Stimulated activated CD4-positive, alpha-beta T cell treated with anti-CD3 and anti-CD28 coated beads, Interleukin-1b, Interleukin-23, amount 100 ng/mL, for 1 hour (primary cell): ENCODE measurements at regions not wholly inside any gene's neighbourhood (a gene's known extent, or its start where the extent isn't known, plus 50 kb on each side); places are given as distances from the start of the nearest gene placed in this dataset.
"Not testable (repeated sequence)": the region's sequence is repeated elsewhere in the genome, so short reads cannot be mapped to it uniquely, and the experiment has no call there.

Experiments
- DNase-seq, 2 donors: peaks; one replicate each; pipeline ENCODE4 v3.0.0-alpha.2; 2020; ENCODE audit warnings: low read depth in 2 of 2

- no peak for DNase-seq
Observed at GRCh38 chr2:56969513-56969912, 785.7 kb downstream of the CCDC85A start.

- no peak for DNase-seq
Observed at GRCh38 chr2:56971383-56971974, 787.7 kb downstream of the CCDC85A start.

- DNase-seq = no peak
Observed at GRCh38 chr2:56981554-56981953, 797.8 kb downstream of the CCDC85A start.

DNA sequence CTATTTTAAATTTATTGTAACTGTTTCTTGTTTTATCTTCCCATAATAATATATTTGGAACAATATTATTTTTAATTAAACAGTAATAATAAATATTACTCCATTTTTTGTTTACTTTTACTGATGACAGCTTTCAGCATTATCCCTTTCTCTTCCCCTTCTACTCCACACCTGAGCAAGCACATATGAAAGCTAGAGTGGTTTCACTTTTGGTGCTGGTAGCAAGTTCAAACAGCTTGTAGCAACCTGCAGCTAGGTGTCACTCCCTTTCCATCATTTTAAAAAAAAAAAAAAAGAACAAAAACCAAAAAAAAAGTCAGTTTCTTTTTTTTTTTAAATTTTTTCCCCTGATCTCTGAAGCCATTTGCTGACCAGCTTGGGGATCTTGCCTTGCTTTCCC is 801.8 kb downstream of the CCDC85A start:
- DNase-seq = no peak

- DNase-seq = no peak
Observed at GRCh38 chr2:57022496-57022895, 838.7 kb downstream of the CCDC85A start.

DNA sequence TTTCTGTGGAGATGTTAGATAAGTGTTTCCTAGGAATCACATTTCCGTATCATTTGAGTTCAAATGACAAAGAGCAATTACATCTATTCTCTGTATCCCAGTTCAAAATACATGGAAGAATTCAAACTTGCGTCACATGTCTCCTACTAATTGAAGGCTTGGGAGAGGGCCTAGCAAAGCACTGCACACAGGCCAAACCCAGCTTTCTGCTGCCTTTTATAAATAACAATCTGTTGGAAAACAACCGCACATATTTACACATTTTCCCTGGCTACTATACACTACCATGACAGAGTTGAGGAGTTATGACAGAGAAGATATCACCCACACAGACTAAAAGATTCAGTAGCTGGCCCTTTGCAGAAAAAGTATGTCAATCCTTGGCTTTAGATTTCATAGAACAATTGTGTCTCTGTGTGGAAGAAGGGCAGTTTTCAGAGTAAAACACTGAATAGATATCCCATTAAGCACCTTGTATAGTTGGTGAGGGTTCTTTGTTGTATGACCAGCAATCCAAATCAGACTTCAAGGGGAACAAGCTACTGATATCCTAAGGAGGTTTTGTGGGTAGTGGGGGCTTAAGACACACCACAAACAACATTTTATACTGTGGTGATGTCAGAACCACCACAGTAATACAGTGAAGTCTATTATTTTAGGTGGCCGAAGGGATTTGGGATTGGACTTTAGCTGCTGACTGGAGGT is 861.3 kb downstream of the CCDC85A start:
- no peak for DNase-seq

DNA sequence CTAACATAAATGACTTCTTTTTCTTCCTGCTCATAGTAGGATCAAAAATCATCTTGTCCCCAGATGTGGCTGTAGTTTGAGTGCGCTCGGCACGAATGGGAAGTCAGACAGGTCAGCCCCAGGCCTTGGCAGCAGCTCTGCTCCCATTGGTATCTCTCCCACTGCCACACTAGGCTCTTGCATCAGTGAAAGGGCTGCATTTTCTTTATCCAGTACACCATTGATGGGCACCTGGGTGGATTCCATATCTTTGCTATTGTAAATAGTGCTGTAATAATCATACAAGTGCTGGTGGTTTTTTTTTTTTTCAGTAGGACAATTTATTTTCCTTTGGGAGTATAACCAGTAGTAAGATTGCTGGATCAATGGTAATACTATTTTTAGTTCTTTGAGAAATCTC is 865.5 kb downstream of the CCDC85A start:
- no peak for DNase-seq

DNA sequence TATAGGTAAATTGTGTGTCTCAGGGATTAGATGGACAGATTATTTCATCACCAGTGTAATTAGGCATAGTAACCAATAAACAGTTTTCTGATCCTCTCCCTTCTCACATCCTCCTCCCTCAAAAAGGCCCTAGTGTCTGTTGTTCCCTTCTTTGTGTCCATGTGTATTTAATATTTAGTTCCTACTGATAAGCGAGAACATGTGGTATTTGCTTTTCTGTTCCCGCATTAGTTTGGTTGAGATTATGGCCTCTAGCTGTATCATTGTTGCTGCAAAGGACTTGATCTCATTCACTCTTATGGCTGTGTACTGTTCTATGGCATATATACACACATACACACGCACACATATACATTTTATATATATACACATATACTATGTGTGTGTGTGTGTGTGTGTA is 866.2 kb downstream of the CCDC85A start:
- DNase-seq = no peak

DNA sequence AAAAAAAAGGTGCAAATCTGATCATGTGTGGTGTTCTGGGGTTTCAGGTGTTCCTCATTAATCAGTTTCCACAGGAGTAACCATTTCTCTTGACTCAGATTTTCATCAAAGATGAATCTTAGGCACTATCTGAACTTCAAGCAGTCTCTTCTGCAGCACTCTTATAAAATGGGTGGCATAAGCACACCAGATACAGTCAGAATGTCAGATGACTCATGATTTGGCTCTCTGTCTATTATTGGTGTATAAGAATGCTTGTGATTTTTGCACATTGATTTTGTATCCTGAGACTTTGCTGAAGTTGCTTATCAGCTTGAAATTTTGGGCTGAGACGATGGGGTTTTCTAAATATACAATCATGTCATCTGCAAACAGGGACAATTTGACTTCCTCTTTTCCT is 882.5 kb downstream of the CCDC85A start:
- DNase-seq = not testable (repeated sequence)

DNA sequence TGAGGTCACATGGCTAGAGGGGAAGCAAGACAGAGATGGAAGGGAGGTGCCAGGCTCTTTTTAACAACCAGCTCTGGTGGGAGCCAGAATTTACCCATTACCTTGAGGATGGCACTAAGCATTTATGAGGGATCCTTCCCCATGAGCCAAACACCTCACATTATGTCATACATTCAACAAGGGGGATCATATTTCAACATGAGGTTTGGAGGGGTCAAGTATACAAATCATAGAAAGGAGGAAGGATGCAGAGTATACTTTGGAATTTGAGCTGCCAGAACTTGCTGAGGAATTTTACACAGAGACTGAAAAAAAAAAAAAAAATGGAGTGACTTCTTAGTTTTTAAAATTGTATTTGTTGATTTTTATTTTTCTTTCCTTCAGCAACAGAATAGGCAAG is 891.4 kb downstream of the CCDC85A start:
- DNase-seq = no peak

DNA sequence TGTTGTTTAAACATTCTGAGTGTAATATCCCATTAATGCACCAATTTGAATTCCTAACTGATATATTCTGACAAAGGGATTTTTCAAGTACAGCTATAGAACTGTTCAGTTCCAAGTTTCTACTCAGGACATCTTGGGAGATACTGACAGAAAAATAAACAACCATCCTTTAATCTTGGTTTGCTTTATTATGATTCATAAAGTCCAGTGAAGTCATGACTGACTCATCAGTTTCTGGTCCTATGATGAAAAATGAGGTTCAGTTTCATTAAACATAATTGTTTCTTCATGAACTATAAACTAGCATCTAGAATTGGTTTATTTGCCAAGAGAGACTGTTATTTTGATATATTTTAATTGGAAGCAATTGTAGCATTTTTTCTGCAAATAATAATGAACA is 896.2 kb downstream of the CCDC85A start:
- no peak for DNase-seq

DNA sequence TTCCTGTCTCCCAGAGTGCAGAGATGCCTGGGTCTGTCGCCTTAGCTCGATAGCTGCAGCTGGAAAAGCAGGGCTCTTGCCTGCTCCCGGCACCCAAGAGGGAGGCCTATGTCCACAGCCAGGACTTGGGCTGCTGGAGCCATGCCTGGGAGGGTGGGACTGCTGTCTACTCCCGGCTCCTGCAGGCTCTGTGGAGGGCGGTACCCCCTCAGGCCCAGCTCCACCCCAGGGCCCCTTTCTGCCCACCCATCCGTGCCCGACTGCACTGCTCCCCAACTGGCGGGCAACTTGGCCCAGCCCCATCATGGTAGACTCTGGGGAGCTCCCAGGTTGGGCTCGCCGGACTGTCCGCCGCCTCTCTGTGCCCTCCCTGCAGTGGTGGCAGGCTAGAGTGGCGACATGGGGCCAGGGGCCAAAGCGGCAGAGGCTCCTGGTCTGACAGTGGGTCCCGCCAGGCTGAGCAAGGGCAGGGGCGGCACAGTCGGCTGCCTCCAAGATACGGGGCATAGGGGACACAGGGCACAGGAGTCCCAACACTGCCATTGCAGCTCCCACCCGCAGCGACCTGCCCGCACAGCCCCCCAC is 901.0 kb downstream of the CCDC85A start:
- no peak for DNase-seq

- no peak for DNase-seq
Observed at GRCh38 chr2:57093020-57093419, 909.2 kb downstream of the CCDC85A start.

DNA sequence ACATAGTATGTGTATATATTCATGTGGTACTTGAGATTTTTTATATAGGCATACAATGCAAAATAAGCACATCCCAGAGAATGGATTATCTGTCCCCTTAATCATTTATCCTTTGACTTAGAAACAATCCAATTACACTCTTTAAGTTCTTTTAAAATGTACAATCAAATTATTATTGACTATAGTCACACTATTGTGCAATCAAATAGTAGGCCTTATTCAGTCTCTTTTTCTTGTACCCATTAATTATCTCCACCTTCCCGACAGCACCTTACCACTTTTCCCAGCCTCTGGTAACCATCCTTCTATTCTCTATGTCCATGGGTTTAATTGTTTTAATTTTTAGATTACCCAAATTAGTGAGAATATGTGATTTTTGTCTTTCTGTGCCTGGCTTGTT is 914.1 kb downstream of the CCDC85A start:
- DNase-seq = no peak

GRCh38 chr2:57100436-57100835 is 916.6 kb downstream of the CCDC85A start:
- no peak for DNase-seq

GRCh38 chr2:57105694-57106093 is 921.9 kb downstream of the CCDC85A start:
- no peak for DNase-seq

DNA sequence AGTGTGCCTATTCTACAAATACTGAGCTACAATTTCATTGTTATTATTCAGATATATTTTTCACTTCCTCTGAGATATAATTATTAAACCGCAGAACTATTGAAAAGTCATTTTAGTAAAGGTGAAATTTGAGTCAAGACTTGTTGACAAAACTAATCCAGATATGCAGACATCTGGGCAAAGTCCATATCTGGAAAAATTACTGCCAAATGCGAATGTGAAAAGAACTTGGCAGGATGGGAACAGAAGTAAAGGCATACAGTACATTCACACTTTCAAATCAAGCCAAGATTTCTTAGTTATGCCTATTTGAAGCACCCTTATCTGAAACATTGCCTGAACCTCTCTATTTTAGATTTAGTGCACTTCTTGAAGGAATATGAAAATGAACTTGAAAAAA is 923.6 kb downstream of the CCDC85A start:
- no peak for DNase-seq

- DNase-seq = no peak
Observed at GRCh38 chr2:57111531-57111930, 927.7 kb downstream of the CCDC85A start.

DNA sequence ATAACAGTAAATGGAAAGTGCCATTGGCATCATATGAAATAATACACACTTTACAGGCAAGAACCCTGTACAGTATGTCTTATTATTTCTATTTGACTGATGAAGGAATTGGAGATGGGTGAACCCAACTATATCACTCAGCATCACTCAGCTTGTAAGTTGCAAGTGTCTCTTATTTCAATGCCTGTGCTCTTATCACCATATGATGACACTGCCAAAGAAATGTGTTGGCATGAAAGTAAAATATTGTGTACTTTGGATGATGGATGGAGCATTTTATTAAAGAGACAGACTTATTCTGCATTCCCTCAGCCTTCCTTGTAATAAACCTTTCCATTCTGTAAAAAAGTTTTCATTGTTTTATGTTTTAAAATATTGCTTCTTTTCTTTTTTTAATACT is 927.5 kb upstream of the VRK2 start:
- no peak for DNase-seq

DNA sequence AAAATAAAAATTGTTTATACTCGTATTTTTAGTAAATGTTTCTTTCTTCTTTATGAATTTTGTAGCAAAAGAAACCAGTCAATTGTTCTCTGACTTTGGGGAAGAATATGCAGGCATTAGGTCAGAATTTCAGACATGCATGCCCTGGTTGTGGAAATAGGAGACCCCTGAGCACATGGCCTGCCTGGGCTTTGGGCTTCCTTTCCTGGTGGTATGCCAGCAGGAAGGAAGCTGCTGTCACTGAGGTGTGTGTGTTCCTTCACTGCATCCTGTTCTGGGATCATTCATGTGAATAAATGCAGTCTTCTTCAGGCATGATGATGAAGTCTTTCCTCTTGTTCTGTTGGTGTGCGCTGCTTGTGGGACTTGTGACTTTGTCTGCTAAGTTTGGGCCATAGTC is 920.2 kb upstream of the VRK2 start:
- no peak for DNase-seq

GRCh38 chr2:57139179-57139578 is 907.4 kb upstream of the VRK2 start:
- DNase-seq = no peak

GRCh38 chr2:57141269-57141668 is 905.3 kb upstream of the VRK2 start:
- no peak for DNase-seq

DNA sequence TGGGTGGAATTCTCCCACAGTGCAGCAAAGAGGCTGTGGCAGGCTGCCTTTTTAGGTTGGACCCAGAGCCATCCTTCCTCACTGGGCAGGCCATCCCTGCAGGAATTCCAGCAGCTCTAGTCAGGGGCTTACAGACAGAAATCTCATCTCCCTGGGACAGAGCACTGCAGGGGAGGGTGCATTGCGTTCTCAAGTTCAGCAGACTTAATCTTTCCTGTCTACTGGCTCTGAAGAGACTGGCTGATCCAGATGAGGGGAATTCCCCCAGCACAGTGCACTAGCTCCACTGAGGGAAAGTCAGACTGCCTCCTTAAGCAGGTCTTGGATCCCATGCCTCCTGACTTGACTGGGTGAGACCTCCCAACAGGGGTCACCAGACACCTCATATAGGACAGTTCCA is 899.7 kb upstream of the VRK2 start:
- DNase-seq = no peak
